Stimulated activated CD4-positive, alpha-beta T cell treated with anti-CD3 and anti-CD28 coated beads, Interleukin-4, amount 100 ng/mL, for 4 hours (primary cell): ENCODE measurements at regions not wholly inside any gene's neighbourhood (a gene's known extent, or its start where the extent isn't known, plus 50 kb on each side); places are given as distances from the start of the nearest gene placed in this dataset.
A peak's percentile ranks its signal among the peaks of the same experiment; 100 is the strongest.

ENCODE experiments used
- DNase-seq, 2 experiments: peaks; one replicate each; pipeline ENCODE4 v3.0.0-alpha.2; 2020

DNA sequence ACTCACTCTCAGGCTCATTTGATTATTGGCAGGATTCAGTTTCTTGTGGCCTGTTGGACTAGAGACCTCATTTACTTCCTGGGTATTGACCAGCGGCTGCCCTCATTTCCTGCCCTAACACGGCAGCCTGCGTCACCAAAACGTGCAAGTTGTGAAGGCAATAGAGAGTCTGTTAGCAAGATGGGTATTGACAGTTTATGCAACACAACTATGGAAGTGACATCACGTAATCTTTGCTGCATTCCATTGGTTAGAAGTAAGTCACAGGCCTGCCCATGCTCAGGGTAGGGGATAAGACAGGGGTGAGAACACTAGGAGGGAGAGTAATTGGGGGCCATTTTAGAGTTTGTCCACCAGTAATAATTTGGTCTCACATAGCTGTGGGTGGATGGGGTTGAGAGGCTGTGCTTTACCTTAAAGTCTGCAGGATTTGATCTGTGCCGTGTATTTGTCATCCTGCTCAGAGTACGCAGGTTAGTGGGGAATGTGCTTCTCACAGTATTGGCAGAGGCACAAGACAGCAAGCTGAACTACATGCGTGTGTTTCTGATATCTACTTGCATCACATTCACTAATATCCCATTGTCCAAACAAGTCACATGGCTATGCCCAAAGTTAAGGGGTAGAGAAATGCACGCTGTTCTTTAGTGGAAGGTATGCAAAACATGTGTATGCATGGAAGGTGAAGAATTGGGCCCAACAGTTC is 83.3 kb downstream of the EDEM1 start:
- no peak for DNase-seq

DNA sequence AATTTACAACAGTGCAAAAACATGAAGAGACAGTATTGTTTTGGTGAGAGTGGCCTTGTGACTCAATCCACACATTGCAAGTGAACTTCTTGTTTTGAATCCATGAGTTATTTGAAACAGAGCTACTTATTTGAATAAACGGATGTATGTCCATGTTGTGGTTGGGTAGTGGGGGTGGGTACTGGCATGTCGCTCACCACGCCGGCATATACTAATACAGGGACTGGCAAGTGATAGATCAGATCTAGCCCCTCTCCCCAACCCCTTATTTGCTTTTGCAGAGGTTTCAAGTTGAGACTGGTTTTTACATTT is 83.8 kb downstream of the EDEM1 start:
- DNase-seq, result no peak

DNA sequence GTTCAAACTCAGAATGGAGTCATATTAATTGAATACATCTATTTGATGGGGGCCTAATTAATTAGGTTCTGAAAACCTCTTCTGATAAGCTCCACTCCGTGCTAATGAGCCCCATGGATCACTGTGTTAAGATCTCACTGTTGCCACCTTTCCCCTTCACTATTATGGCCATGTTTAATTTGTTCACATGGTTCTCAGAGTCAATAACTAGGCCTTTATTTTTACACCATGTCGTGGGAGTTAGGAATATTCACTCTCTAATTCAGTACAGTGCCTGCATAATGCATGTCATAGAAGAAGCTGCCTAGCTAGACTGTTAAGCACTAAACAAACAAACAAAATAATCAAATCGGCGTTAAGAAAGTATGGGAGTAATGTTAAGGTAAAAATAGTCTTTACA is 84.9 kb downstream of the EDEM1 start:
- DNase-seq, result no peak

DNA sequence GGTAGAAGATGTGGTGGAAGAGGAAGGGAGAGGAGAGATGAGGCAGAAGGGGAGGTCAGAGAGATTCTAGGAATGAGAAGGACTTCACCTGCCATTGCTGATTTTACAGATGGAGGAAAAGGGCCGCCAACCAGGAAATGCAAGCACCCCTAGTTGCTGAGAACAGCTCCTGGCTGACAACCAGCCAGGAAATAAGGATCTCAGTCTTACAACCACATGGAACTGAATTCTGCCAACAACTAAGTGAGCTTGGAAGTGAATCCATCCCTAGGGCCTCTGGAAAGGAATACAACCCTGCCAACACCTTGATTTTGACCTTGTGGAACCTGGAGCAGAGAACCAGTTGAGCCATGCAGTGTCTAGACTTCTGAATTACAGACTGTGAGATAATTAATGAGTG is 86.6 kb downstream of the EDEM1 start:
- DNase-seq, result no peak

DNA sequence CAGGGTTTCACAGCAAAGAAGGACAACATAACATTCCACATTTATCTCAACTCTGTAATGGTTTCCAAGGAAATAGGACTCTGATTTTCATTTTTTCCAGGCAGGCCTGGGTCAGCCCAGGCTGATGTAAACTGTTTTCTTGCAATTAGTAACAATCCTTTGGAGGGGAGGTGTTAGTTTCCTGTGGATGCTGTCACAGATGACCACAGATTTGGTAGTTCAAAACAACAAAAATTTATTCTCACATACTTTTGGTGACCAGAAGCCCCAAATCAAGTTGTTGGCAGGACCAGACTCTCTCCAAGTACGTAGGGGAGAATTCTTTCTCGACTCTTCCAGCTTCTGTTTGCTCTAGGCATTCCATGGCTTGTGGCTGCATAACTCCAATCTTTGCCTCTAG is 88.0 kb downstream of the EDEM1 start:
- no peak for DNase-seq

DNA sequence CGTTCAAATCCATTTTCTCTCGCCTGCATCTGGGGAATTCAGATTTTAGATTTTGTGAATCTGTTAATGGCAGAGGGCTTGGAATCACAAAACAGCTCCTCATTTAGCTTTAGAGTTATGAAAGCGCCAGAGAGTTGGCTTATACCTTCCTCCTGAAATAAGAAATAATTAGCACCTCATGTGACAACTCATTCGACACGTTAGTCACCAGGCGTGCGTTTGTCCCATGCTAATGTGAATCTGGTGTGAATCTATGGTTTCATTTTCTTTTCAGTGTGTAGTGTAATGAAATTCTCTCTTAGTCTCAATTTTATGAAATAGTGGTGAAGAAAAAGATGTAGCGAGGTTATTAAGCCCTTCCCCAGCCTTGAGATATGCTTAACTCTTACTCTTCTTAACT is 89.4 kb downstream of the EDEM1 start:
- DNase-seq, result no peak

DNA sequence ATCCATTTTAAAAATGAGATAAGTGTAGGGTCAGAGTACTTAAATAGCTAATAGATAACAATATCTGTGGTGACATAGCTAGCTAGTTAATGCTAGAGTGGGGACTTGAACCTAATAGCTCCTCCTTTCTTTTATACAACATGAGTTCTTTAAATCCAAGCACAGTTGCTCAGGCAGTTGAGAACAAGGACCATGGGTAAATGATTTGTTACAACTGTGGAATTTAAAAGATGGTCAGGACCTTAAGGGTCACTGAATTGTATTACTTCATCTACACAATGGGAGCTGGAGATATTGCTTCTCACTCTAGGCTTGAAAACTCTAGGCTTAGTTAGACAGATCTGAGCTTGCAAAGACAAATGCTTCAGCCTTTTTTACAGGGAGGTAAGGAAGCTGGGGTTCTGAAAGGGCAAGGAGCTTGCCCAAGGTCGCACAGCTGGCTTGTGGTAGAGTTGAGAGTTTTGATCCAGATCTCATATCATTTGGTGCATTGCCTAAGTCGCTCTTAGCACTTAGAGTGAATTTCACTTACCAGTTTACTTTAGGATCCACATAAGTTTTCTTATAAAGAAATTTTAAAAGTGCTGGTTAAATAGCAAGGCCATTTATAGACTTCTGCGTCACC is 90.2 kb downstream of the EDEM1 start:
- DNase-seq, result no peak

DNA sequence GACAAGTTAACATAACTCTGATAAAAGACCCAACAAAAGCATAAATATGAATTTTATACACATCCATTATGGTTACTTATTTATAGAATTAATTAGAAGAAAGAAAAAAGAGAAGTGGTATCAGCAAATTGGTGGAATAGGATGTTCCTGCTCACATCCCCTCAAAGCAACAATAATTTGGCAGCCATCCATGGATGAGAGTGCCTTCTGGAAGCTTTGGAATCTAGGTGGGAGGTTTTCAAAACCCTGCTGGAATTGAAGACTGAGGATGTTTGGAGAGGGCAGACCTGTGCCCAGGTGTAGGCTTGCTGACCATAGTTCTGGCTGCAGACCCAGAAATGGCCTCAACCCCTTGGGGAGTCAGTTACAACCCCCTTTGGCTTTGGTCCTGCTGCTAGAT is 91.2 kb downstream of the EDEM1 start:
- no peak for DNase-seq

DNA sequence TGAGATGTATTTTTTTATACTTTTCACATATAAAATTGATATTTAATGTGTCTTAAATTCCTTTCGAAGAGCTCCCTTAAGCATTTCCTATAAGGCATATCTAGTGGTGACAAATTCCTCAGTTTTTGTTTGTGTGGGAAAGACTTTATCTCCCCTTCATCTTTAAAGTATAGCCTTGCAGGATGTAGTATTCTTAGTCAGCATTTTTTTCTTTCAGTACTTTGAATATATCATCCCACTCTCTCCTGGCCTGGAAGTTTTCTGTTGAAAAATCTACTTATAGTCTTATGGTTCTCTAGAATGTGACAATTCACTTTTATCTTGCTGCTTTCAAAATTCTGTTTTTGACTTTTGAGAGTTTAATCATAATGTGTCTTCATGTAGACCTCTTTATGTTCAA is 95.2 kb downstream of the EDEM1 start:
- DNase-seq, result no peak

DNA sequence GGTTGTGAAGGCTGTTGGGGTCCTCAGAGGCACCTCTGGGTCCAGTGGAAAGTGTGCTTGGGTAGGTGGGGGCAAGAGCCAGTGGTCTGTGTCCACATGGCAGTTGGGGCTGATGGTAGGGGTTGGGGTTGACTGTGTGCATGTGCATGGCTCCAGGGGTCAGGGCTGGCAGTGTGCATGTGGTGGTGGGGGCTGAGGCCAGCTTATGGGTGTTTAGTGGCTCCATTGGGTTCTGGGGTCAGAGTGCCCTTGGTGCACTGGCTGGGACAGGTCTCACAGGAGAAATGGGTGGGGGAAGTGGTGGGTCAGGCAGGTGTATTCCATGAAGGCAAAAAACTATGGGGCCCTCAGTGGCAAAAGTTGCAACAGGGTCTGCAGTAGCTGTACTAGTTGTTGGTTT is 97.9 kb downstream of the EDEM1 start:
- DNase-seq, result no peak

DNA sequence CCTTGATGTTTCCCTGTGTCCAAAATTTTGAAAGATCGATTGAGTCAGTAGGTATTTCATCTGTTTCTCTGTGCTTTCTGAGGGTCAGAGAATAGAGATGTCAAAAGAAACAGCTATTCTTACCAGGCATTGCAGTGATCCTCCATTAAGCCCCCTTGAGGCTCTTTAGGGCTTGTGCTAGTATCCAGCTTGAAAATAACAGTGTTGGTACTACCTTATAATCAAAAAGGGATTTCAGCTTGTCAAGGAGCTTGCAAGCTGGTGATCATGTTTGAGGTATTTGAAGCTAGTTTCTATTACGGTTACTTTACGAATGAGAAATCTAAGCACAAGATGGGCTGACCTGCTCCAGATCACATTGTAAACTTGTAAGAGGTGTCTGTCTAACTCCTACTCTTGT is 103.4 kb downstream of the EDEM1 start:
- no peak for DNase-seq

DNA sequence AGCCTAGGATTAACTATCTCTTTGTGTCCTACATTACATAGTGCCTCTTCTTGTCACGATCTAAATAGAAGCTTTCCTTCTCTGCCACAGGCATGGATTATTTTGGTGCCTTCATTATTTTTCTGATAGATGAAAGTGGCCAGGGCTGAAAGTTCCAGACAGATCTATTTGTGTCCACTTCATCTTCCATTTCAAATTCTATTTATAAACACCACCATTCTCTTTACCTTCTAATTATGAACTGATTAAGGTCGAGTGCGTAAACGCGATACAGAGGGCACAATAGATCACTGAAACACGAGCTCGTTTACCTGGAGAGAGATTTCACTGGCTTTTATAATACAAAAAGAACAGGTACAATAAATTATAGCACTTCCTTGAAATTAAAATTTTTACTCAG is 105.0 kb downstream of the EDEM1 start:
- DNase-seq, result no peak

DNA sequence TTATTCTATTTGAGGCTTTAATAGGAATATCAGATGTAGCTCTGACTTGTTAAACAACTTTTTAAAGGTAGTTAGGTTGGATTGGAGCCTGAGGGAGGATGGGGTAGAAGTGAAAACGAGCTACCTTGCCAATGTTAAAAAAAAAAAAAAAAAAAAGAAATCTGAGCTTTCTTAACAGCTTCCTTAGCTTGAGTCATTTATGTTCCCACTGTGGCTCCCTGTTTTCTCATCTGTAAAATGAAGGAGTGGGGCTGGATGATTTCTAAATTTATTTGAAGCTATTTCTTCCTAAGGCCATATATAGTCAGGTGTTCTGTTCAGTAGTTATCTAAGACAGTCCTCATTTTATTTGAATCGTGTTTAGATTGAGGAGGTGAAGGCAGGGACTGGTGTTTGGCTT is 105.7 kb downstream of the EDEM1 start:
- no peak for DNase-seq

DNA sequence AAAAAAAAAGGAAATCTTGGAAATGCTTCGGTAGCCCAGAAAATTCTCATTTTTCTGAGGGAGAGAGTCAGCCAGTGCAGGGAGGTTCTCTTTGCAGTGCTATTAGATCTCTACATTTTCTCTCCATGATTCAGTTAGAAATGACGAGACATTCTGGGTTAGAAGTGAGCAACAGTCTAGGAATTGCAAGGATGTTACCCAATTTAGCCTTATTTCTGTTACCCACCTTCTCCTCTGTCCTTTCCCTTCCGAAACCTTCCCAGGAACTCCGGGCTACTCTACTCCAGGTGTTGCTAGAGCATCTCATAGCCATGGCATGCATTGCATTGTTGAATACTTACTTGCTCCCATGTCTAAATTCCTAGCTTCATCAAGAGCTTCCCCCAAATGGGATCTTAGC is 106.8 kb downstream of the EDEM1 start:
- no peak for DNase-seq

DNA sequence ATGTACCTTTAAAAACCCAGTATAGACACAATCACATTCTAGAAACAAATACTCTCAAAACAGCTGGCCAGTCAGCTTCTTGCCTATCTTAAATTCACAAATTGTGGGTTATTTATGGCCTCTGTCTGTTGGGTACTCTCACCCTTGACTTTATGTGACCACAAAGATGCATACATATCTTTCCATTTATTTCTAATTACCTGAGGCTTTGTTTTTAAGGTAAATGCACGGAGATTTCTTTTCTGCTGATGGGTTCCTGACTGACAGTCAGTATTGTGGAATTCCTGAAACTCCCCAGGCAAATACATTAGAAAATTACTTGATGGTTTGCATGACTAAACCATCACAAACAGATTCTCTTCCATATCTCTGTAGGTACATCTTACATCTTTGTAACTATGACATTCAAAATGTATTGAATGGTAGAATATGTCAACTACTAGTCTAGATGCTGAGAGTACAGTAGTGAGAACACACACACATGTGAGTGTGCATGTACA is 107.7 kb downstream of the EDEM1 start:
- no peak for DNase-seq

DNA sequence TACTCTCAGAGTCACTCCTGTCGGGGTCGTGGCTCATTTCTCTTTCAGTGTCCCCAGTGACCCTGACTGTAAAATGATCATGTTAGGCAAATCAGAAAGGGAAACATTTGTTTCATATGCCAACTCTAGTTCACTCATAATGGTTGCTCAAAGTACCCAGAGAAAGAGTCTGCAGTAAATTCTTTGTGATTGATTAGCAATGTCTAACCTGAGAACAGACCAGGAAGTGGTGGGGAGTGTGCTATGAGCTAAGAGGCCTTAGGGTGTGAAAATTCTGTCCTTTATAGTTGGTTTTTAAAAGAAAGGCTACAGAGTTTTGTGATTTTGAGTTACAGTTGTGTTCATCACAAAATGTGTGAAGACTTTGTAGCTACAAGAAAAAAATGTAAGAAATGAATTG is 108.9 kb downstream of the EDEM1 start:
- no peak for DNase-seq

DNA sequence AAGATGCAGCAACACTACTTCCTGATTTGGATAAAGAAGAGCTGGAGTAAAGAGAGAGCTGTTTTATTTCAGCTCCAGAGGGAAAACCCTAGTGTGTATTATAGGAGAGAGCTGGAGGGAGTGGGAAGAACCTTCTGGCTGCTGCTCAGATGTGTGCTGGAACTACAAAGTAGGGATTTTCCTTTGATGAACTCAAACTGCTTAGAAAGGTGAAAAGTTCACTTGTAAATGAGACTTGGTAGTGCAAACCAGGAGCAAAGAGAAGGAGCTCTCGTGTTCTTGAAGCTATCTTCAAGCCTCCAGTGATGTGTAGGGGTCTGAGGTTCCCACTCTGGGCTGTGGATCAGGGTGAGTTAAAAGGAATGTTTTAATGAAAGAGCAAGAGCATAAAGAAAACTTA is 110.4 kb downstream of the EDEM1 start:
- DNase-seq, result no peak

DNA sequence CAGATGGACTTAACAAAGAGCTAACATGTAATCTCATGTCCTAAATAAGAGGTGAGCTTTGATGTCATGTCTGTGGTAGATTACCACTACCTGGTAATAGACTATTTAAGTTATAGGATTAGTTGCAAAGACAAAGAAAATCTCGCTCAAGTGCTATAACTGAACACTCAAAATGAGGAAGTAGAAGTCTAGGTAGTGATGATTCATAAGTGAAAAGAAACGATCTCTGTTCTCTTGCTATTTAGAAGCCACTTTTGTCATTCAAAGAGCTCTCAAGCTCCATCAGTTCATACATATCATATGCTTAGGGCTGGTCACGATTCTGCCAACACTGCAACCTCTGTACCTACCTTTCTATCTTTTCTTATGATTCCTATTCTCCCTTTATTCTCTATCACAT is 110.9 kb downstream of the EDEM1 start:
- no peak for DNase-seq

DNA sequence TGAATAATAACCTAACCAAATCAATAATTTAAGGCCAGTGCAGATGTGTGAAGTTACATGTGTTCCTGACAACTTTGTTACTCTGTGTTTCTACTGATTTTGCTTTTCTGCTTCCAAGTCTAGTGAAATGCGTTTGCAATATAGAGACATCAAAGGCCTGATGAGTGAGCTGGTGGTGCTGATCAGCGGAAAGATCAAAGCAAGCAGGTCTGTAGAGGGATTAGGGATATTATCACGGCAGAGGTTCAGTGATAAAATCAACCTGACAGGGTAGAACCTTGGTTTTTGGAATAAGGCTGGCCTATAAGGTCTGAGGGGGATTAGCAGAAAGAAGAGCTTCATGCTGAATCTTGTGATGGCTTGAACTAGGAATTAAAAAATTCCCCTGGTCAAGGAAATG is 111.7 kb downstream of the EDEM1 start:
- no peak for DNase-seq

DNA sequence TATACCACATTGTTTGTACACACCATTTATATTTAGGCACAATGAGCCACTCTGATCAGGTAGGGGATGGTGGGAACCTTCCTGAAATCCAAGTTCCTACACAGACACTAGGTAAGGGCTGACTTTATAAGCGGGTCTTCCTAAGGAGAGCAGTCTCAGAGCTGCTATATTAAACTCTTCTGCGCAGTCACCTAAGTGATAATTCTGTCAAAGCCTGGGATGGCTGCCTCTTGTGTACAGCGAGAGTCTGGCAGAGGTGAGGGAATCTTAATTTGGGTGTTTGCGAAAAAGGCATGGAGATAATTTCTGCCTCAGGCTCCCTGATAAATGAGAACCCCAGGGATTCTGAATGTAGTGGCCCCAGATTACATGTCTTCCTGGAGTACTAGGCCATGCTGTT is 113.1 kb downstream of the EDEM1 start:
- no peak for DNase-seq

DNA sequence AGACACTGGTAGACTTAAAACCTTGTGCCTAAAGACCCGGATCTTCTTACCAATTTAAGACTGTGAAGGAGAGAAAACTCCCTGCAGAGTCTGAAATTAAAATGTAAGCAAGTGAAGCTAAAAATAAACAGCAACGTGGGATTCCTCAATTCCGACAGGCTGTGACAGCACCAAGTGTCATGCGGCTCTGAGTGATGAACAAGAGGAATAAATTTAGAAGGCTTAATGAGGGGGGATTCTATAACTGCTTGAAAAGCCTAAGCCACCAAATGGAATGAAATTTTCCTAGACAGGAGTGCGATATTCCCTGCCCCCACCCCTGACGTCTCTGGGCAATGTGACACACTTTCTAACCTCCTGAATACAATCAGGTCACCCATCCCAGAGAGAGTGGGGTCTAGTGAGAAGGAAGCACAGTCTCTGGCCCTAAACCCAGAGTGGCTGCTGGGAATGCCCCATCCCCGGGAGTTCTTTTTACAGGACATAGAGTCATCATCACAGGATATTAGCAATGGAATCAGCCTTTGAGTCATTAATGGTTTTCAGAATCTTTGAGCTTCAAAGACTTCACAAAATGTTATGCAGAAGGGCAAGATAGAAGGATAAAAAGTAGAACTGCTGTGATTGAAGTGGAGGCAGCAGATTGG is 114.3 kb downstream of the EDEM1 start:
- no peak for DNase-seq

DNA sequence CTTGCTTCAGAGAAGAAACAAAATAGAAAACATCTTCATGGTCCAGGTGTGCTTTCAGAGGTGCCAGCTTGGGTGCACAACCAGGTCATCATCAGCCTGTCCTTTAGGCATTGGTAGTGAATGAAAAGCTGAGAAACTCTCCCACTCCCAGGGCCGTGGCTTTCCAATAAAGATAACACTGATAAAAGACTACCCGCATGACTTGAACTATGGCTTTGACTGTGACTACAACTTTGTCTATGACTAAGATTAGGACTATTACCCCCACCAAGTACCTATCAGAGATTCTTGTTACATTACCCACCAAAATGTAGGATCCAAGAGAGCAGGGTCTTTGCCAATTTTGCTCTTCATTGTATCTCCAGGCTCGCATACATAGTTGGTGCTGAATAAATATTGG is 115.2 kb downstream of the EDEM1 start:
- DNase-seq, result no peak

DNA sequence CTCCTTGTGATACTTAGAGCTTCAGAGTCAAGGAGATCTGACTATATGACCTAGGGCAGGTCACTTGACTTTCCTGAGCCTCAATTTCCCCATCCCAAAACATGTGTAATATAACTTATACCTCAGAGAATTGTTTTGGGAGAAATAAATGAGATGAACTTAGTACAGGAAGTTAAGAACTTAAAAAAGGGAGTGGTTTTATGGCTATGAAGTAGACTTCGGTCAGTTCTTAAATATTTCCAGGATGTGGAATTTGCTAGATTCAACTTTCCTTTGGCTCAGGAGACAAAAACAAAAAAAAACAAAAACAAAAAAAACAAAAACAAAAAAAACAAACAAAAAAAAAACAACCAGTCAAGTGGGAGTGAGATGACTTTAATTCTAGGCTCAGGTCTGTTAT is 116.7 kb downstream of the EDEM1 start:
- DNase-seq, result no peak

DNA sequence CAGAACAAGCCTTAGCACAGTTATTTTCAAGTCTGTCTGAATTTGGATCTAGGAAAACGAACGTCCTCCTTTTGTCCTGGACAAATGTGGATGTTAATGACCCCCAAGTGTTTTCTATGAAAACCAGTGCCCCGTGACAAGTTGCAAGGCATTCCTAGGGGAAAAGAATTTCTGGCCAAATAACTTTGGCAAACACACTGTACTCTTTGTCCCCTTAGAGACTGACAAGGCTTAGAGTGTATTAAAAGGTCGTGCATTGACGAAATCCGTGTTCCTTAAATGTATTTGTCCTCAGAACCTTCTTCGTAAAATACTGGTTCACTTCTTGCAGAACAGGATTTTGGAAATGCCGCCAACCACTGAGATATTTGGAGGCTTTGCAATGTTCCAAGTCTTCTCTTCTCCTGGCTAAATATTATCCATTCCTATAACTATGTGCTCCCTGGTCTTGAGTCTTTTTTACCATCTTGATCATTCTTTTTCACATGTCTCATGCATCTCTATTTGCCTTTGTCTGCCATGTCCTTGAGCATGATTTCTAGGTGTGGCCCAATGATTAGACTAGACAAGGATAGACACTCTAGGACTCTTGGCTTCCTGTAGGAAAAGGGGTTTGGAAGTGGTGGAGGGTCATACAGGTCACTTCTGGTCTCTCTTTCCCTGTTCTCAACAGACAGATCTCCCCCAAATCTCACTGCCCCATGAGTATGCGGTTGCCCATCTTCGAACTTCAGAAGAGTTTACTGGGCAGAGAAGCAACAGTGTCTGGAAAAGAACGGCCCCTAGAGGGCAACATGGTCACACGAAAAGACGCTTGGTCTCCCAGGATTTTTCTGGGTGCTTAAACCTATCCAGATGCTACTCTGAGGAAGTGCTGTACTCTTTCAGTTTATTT is 117.5 kb downstream of the EDEM1 start:
- peak in 1 of 2 experiments; percentile 10 for DNase-seq
